Ovary (tissue), 3 donors: ENCODE measurements at regions not wholly inside any gene's neighbourhood (a gene's known extent, or its start where the extent isn't known, plus 50 kb on each side); places are given as distances from the start of the nearest gene placed in this dataset.

Source experiments
- CTCF ChIP-seq, 3 donors: fragments of 450-650 bp in 2 of 3; fragments of 200-600 bp in 1 of 3; IDR thresholded peaks; one replicate each; pipeline versions ENCODE4 v1.5.1 to v1.8.0; 2016 to 2022; ENCODE audit warnings: antibody characterized with exemption in 3 of 3, mild to moderate bottlenecking in 1 of 3
- EP300 ChIP-seq: sonication (generic); formaldehyde crosslinking; IDR thresholded peaks from one replicate; pipeline ENCODE4 v1.6.1; 2017; ENCODE audit warnings: antibody characterized with exemption
- POLR2A ChIP-seq: fragments of 450-650 bp; IDR thresholded peaks from one replicate; pipeline ENCODE4 v1.6.1; 2017; ENCODE audit warnings: antibody characterized with exemption, mild to moderate bottlenecking, moderate library complexity
- donor health status: DM: no; HTN: no; CAD: no.

GRCh38 chr3:3305841-3306240, 126.3 kb upstream of the CRBN start:
- no peak for TF ChIP-seq CTCF (IDR thresholded peaks at IDR 0.05)
- TF ChIP-seq EP300, result no peak
- no peak for TF ChIP-seq POLR2A
